HG02852 (cell line): ENCODE measurements at regions not wholly inside any gene's neighbourhood (a gene's known extent, or its start where the extent isn't known, plus 50 kb on each side); places are given as distances from the start of the nearest gene placed in this dataset.
"Not testable (repeated sequence)": the region's sequence is repeated elsewhere in the genome, so short reads cannot be mapped to it uniquely, and the experiment has no call there.

Source experiments
- ATAC-seq: cut with Tn5 transposase; IDR thresholded peaks from one replicate; pipeline ENCODE4 v1.9.1; 2021; ENCODE audit warnings: mild to moderate bottlenecking, moderate library complexity; ENCODE audit not compliant: unreplicated experiment

- ATAC-seq, result no peak
These were observed 2771.0 kb upstream of the PCDH20 start for GRCh38 chr13:64186503-64187250.

- no peak for ATAC-seq
These were observed 2770.4 kb upstream of the PCDH20 start for GRCh38 chr13:64186071-64186470.

DNA sequence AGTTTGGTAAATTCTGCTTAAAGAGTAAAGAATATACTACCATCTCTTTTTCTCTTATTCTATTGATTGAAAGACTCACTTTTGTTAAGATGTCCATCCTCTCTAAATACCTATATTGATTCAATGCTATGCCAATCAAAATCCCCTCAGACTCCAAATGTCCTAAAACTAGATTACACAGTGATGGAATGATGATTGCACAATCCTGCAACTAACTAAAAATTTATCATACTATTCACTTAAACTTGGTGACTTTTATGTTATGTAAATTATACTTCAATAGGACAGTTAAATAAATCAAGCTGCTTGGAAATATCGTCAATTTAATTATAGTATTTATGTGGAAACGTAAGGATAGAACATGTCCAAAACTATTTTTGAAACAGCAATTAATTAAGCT is 2765.1 kb upstream of the PCDH20 start:
- no peak for ATAC-seq

- ATAC-seq, result no peak
These were observed 2750.2 kb upstream of the PCDH20 start for GRCh38 chr13:64165826-64166225.

- no peak for ATAC-seq
These were observed 2748.8 kb upstream of the PCDH20 start for GRCh38 chr13:64164435-64164834.

DNA sequence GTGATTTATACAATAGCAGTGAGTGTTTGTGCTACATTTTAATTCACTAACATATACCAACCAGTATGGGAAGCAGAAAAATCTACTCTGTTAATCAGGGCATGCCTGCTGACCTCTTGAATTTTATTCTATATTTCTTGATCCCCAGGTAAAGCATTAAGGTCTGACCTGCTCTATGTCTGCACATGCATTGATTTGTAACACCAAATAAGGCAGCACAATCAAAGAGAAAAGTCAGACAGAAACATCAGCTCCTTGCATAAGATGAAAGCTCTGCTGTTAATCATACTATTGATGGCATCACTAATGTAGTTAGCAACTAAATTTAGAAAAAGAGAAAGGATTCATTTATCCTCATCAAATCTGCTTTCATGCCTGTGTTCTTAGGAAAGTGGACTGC is 2744.8 kb upstream of the PCDH20 start:
- no peak for ATAC-seq

- ATAC-seq, result no peak
These were observed 2743.3 kb upstream of the PCDH20 start for GRCh38 chr13:64158908-64159307.

- ATAC-seq, result no peak
These were observed 2738.9 kb upstream of the PCDH20 start for GRCh38 chr13:64154514-64154913.

- ATAC-seq, result no peak
These were observed 2715.0 kb upstream of the PCDH20 start for GRCh38 chr13:64130600-64130999.

DNA sequence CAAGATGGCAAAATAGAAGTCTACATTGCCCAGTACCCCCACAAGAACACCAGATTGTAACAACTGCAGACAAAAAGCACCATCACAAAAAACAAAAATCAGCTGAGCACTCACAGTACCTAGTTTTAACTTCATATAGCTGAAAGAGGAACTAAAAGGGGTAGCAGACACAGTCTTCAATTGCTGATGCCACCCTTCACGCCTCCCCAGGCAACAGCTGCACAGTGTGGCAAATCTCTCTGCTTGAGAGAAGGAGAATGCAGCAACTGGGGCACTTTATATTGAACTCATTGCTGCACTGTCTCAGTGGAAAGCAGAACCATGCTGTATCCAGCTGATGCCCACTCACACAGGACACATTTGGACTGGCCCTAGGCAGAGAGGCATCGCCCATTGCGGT is 2714.5 kb upstream of the PCDH20 start:
- ATAC-seq, result no peak

DNA sequence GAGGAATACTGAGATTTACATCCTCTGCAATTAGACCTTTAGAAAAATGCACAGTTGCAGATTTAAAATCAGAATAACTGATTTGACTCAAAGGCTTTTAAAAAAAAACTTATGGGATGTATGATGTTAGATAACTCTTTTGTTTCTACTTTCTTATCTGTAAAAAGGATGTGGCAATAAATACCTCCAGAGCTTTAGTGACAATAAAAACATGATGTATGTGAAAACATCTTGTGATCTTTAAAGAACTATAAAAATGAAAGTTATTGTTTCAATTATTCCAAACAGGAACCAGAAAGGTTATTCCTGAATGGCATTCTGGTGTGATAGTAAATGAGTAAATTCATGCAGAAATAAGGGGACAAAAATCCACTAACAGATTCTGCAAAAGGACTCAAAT is 2712.2 kb upstream of the PCDH20 start:
- ATAC-seq, result no peak

DNA sequence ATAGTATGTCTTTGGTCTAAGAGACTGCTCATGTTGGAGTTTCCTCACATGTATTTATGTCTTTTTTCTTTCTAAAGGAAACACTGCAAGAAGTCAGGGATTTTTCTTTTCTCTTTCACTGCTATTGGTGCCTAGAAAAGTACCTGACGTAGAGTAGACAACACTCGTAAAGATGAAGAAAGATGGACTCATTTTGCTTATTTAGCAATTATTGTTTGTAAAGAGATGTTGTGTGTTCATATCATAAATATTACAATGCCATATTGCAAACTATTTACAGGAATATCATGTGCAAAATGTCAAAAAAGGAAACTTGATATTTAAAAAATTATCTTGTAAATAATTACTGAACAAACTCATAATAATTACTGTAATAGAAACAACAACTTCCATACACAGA is 2711.5 kb upstream of the PCDH20 start:
- ATAC-seq, result no peak

DNA sequence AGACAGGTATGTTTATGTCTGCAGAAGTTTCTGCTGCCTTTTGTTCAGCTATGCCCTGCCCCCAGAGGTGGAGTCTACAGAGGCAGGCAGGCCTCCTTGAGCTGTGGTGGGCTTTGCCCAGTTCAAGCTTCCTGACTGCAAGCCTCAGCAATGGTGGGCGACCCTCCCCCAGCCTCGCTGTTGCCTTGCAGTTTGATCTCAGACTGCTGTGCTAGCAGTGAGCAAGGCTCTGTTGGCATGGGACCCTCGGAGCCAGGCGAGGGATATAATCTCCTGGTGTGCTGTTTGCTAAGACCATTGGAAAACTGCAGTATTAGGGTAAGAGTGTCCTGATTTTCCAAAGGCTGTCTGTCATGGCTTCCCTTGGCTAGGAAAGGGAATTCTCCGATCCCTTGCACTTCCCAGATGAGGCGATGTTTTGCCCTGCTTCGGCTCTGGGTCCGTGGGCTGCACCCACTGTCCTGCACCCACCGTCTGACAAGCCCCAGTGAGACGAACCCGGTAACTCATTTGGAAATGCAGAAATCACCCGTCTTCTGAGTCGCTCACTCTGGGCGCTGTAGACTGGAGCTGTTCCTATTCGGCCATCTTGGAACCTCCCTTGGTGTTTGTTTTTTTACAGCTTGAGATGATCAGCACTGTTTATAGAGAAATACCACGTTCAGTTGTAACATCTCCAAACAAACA is 2705.5 kb upstream of the PCDH20 start:
- not testable (repeated sequence) for ATAC-seq

- no peak for ATAC-seq
These were observed 2684.3 kb upstream of the PCDH20 start for GRCh38 chr13:64099994-64100393.

- ATAC-seq, result no peak
These were observed 2674.7 kb upstream of the PCDH20 start for GRCh38 chr13:64090311-64090710.

- ATAC-seq, result no peak
These were observed 2672.8 kb upstream of the PCDH20 start for GRCh38 chr13:64088491-64088890.

DNA sequence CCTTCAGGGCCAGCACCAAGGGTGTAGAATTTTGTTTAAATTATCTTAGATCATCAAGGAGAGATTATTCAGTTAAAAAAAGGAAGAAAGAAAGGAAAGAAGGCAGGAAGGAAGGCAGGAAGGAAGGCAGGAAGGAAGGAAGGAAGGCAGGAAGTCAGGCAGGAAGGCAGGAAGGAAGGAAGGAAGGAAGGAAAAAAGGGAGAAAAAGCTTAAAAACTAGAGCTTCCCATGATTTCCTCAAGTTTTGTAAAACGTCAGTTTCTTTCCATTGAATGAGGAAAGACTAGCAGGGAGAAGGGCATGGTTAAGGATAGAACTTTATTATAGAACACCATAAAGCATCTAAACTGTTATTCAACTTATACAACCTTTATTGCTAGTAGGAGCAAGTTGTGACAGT is 2672.0 kb upstream of the PCDH20 start:
- ATAC-seq, result no peak

- ATAC-seq, result no peak
These were observed 2668.2 kb upstream of the PCDH20 start for GRCh38 chr13:64083811-64084210.

DNA sequence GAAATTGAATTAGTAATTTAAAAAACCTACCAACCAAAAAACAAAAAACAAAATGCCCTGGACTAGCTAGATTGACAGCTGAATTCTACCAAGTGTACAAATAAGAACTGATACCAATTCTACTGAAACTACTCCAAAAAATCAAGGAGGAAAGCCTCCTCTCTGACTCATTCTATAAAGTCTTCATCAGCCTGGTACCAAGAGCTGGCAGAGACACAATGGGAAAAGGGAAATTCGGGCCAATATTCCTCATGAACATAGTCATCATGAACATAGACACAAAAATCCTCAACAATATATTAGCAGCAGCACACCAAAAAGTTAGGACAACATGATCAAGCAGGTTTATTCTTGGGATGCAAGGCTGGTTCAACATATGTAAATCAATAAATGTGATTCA is 2667.7 kb upstream of the PCDH20 start:
- no peak for ATAC-seq

DNA sequence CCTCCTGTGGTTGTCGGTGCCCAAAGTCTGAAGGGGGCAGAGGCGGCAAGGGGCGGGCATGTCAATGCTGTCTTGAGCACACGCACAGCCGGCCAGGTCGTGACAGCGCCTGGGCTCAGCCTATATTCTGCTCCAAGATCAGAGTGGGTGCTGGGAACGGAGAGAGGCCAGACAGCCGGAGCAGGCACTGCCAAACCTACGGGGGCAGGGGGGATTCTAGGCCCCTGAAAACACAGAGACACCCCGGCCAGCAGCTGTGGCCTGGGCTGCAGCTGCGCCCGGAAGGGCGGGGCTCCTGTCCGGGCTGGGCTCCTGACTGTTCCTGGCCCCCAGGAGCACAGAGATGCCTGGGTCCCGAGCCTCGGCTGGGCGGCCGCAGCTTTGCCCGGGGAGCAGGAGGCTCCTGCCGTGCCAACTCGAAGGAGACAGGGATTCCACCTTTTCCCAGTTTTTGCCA is 2662.9 kb upstream of the PCDH20 start:
- ATAC-seq, result no peak

- ATAC-seq, result no peak
These were observed 2662.4 kb upstream of the PCDH20 start for GRCh38 chr13:64078025-64078424.

DNA sequence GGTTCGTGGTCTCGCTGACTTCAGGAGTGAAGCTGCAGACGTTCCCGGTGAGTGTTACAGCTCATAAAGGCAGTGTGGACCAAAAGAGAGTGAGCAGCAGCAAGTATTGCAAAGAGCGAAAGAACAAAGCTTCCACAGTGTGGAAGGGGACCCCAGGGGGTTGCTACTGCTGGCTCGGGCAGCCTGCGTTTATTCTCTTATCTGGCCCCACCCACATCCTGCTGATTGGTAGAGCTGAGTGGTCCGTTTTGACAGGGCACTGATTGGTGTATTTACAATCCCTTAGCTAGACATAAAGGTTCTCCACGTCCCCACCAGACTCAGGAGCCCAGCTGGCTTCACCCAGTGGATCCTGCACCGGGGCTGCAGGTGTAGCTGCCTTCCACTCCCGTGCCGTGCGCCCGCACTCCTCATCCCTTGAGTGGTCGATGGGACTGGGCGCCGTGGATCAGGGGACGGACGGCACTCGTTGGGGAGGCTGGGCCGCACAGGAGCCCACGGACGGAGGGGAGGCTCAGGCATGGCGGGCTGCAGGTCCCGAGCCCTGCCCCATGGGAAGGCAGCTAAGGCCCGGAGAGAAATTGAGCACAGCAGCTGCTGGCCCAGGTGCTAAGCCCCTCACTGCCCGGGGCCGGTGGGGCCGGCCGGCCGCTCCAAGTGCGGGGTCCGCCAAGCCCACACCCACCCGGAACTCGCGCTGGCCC is 2661.6 kb upstream of the PCDH20 start:
- ATAC-seq, result not testable (repeated sequence)
